ENCODE measurements at regions not wholly inside any gene's neighbourhood (a gene's known extent, or its start where the extent isn't known, plus 50 kb on each side); places are given as distances from the start of the nearest gene placed in this dataset.

- TF ChIP-seq, protein P1, sequence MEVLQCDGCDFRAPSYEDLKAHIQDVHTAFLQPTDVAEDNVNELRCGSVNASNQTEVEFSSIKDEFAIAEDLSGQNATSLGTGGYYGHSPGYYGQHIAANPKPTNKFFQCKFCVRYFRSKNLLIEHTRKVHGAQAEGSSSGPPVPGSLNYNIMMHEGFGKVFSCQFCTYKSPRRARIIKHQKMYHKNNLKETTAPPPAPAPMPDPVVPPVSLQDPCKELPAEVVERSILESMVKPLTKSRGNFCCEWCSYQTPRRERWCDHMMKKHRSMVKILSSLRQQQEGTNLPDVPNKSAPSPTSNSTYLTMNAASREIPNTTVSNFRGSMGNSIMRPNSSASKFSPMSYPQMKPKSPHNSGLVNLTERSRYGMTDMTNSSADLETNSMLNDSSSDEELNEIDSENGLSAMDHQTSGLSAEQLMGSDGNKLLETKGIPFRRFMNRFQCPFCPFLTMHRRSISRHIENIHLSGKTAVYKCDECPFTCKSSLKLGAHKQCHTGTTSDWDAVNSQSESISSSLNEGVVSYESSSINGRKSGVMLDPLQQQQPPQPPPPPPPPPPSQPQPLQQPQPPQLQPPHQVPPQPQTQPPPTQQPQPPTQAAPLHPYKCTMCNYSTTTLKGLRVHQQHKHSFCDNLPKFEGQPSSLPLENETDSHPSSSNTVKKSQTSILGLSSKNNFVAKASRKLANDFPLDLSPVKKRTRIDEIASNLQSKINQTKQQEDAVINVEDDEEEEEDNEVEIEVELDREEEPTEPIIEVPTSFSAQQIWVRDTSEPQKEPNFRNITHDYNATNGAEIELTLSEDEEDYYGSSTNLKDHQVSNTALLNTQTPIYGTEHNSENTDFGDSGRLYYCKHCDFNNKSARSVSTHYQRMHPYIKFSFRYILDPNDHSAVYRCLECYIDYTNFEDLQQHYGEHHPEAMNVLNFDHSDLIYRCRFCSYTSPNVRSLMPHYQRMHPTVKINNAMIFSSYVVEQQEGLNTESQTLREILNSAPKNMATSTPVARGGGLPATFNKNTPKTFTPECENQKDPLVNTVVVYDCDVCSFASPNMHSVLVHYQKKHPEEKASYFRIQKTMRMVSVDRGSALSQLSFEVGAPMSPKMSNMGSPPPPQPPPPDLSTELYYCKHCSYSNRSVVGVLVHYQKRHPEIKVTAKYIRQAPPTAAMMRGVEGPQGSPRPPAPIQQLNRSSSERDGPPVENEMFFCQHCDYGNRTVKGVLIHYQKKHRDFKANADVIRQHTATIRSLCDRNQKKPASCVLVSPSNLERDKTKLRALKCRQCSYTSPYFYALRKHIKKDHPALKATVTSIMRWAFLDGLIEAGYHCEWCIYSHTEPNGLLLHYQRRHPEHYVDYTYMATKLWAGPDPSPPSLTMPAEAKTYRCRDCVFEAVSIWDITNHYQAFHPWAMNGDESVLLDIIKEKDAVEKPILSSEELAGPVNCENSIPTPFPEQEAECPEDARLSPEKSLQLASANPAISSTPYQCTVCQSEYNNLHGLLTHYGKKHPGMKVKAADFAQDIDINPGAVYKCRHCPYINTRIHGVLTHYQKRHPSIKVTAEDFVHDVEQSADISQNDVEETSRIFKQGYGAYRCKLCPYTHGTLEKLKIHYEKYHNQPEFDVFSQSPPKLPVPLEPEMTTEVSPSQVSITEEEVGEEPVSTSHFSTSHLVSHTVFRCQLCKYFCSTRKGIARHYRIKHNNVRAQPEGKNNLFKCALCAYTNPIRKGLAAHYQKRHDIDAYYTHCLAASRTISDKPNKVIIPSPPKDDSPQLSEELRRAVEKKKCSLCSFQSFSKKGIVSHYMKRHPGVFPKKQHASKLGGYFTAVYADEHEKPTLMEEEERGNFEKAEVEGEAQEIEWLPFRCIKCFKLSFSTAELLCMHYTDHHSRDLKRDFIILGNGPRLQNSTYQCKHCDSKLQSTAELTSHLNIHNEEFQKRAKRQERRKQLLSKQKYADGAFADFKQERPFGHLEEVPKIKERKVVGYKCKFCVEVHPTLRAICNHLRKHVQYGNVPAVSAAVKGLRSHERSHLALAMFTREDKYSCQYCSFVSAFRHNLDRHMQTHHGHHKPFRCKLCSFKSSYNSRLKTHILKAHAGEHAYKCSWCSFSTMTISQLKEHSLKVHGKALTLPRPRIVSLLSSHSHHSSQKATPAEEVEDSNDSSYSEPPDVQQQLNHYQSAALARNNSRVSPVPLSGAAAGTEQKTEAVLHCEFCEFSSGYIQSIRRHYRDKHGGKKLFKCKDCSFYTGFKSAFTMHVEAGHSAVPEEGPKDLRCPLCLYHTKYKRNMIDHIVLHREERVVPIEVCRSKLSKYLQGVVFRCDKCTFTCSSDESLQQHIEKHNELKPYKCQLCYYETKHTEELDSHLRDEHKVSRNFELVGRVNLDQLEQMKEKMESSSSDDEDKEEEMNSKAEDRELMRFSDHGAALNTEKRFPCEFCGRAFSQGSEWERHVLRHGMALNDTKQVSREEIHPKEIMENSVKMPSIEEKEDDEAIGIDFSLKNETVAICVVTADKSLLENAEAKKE (CRISPR knock-in tag; IDR thresholded peaks at IDR 0.05) = no peak
- TF ChIP-seq, protein P2, sequence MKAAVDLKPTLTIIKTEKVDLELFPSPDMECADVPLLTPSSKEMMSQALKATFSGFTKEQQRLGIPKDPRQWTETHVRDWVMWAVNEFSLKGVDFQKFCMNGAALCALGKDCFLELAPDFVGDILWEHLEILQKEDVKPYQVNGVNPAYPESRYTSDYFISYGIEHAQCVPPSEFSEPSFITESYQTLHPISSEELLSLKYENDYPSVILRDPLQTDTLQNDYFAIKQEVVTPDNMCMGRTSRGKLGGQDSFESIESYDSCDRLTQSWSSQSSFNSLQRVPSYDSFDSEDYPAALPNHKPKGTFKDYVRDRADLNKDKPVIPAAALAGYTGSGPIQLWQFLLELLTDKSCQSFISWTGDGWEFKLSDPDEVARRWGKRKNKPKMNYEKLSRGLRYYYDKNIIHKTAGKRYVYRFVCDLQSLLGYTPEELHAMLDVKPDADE (IDR thresholded peaks at IDR 0.05) = no peak
- no peak for TF ChIP-seq NANOG (IDR thresholded peaks at IDR 0.05; ENCODE audit: borderline replicate concordance)
- TF ChIP-seq POLR2AphosphoS5 (IDR thresholded peaks at IDR 0.05; ENCODE audit: low read depth) = no peak
- TF ChIP-seq EZH2phosphoT487 (IDR thresholded peaks at IDR 0.05; ENCODE audit: unreplicated experiment) = no peak
- no peak for TF ChIP-seq STAT1 (IDR thresholded peaks at IDR 0.05; ENCODE audit: unreplicated experiment)
Measured at GRCh38 chr21:39065917-39066316, 117.3 kb downstream of the PSMG1 start (continued).

DNA sequence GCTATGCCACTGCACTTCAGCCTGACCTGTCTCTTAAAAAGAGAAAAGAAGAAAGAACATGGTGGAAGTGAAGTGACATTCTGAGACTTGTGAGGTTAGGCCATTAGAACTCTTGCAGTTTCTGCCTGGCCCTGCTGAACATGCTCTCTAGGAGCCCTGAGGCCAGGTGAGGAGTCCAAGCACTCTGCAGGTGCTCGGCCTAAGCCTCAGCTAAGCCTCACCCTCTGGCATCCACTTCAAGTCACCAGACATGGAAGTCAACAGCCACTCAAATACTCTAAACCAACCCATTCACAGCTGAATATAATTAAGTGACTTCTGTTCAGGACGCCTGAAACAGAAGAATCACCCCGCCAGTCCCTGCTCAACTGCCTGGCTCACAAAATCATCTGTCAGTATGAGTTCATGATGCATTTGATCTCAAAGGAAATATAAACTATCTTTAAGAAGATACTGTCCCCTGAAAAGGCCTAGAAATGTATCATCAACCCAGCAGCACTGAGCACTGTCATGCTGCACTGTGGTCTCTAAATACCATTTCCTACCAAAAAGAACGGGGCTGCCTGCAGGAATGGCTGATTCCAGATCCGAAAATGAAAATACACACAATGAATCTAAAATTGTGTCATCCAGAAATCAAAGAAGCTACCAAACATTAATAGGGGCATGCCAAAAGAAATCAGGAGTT lies 118.8 kb downstream of the PSMG1 start:
- H3K27me3 ChIP-seq (ENCODE audit: insufficient read depth) = no peaks in the 10 kb centered on the region
- Mint-ChIP-seq H3K36me3 (ENCODE audit: low read depth) (peaks cover 7% of the 10 kb centered on the region; the same call in 2 of the 3 replicates), H3K9me3 (peaks cover 24% of the 10 kb centered on the region), H3K4me3 (no peak overlapping the region), H3K27me3 (ENCODE audit: insufficient read depth, low read depth, poor library complexity) (peaks cover 6% of the 10 kb centered on the region), H3K27ac (no peak overlapping the region), H3K4me1 (peaks cover 5% of the 10 kb centered on the region; the same call in 1 of the 3 replicates)
- DNase-seq (ENCODE audit: low spot score) = no peak
- H3K4me1 ChIP-seq (ENCODE audit: insufficient read depth) = no peaks in the 10 kb centered on the region
- no peaks in the 10 kb centered on the region for H3K9me2 ChIP-seq (ENCODE audit: insufficient read depth)
- H3K36me3 ChIP-seq (ENCODE audit: insufficient read depth) = peaks cover 3% of the 10 kb centered on the region; the same call in 1 of the 2 replicates
- H4K20me1 ChIP-seq (replicated peaks; ENCODE audit: insufficient read depth) = no peaks in the 10 kb centered on the region
- no peak overlapping the region for H3K4me2 ChIP-seq
- no peaks in the 10 kb centered on the region for H3F3A ChIP-seq (replicated peaks; ENCODE audit: low read depth)
- H3K4me3 ChIP-seq = no peak overlapping the region
- no peak for ATAC-seq
- no peak overlapping the region for H2AFZ ChIP-seq
- no peaks in the 10 kb centered on the region for H3K79me2 ChIP-seq (replicated peaks; ENCODE audit: insufficient read depth)
- no peak overlapping the region for H3K27ac ChIP-seq (ENCODE audit: low read depth)
- TF ChIP-seq, protein P2 (IDR thresholded peaks at IDR 0.05) = no peak
- TF ChIP-seq, protein P3, sequence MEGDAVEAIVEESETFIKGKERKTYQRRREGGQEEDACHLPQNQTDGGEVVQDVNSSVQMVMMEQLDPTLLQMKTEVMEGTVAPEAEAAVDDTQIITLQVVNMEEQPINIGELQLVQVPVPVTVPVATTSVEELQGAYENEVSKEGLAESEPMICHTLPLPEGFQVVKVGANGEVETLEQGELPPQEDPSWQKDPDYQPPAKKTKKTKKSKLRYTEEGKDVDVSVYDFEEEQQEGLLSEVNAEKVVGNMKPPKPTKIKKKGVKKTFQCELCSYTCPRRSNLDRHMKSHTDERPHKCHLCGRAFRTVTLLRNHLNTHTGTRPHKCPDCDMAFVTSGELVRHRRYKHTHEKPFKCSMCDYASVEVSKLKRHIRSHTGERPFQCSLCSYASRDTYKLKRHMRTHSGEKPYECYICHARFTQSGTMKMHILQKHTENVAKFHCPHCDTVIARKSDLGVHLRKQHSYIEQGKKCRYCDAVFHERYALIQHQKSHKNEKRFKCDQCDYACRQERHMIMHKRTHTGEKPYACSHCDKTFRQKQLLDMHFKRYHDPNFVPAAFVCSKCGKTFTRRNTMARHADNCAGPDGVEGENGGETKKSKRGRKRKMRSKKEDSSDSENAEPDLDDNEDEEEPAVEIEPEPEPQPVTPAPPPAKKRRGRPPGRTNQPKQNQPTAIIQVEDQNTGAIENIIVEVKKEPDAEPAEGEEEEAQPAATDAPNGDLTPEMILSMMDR (conservative IDR thresholded peaks at IDR 0.05; ENCODE audit: low read depth in 2 of 2) = no peak
- no peak for TF ChIP-seq JUNB (IDR thresholded peaks at IDR 0.05; ENCODE audit: unreplicated experiment)
